Endodermal cell (in vitro differentiated cells): ENCODE measurements at regions not wholly inside any gene's neighbourhood (a gene's known extent, or its start where the extent isn't known, plus 50 kb on each side); places are given as distances from the start of the nearest gene placed in this dataset.

Experiments
- DNase-seq: peaks from one replicate; pipeline ENCODE4 v3.0.0-alpha.2; 2017
- H3K27ac ChIP-seq: 2 replicates; pipeline ENCODE4 v1.5.1; 2013; ENCODE audit warnings: mild to moderate bottlenecking, low read depth, low read length, moderate library complexity
- H3K27me3 ChIP-seq: 2 replicates; pipeline ENCODE4 v1.6.1; 2013; ENCODE audit warnings: mild to moderate bottlenecking, low read length, moderate library complexity; ENCODE audit not compliant: insufficient read depth, control insufficient read depth, poor library complexity, severe bottlenecking
- H3K36me3 ChIP-seq: 2 replicates; pipeline ENCODE4 v1.7.0; 2013; ENCODE audit warnings: mild to moderate bottlenecking, low read length, moderate library complexity; ENCODE audit not compliant: control insufficient read depth, insufficient read depth
- H3K4me1 ChIP-seq: one replicate; pipeline ENCODE4 v1.7.0; 2013; ENCODE audit warnings: low read length; ENCODE audit not compliant: control insufficient read depth, insufficient read depth
- H3K4me3 ChIP-seq: 2 replicates; pipeline ENCODE4 v1.5.1; 2013; ENCODE audit warnings: mild to moderate bottlenecking, low read length, moderate library complexity
- H3K9ac ChIP-seq: 2 replicates; pipeline ENCODE4 v1.6.1; 2013; ENCODE audit warnings: mild to moderate bottlenecking, low read length, moderate library complexity; ENCODE audit not compliant: poor library complexity, severe bottlenecking; ENCODE audit errors: extremely low read depth
- H3K9me3 ChIP-seq: 2 replicates; pipeline ENCODE4 v1.6.1; 2013; ENCODE audit warnings: mild to moderate bottlenecking, low read length, moderate library complexity; ENCODE audit not compliant: control insufficient read depth
- H3K27ac Mint-ChIP-seq: 2 replicates; pipeline ENCODE4 v1.8.0; 2020; ENCODE audit warnings: mixed read lengths
- H3K27me3 Mint-ChIP-seq: 2 replicates; pipeline ENCODE4 v1.8.0; 2021; ENCODE audit warnings: mild to moderate bottlenecking, mixed read lengths; ENCODE audit not compliant: insufficient read depth
- H3K36me3 Mint-ChIP-seq: 2 replicates; pipeline ENCODE4 v1.8.0; 2020; ENCODE audit warnings: low read depth, mixed read lengths
- H3K4me1 Mint-ChIP-seq: 2 replicates; pipeline ENCODE4 v1.8.0; 2020; ENCODE audit warnings: mixed read lengths
- H3K4me3 Mint-ChIP-seq: 2 replicates; pipeline ENCODE4 v1.8.0; 2020; ENCODE audit warnings: mild to moderate bottlenecking, moderate library complexity, mixed read lengths
- H3K9me3 Mint-ChIP-seq: 2 replicates; pipeline ENCODE4 v1.8.0; 2020; ENCODE audit warnings: mild to moderate bottlenecking, mixed read lengths
- WGBS, 2 experiments: methylation state at CpG; one replicate each; pipeline versions ENCODE4 v1.1.5 to v1.1.7; 2013; ENCODE audit warnings: missing lambda C conversion rate in 2 of 2, mixed read lengths in 1 of 2; ENCODE audit not compliant: insufficient coverage in 1 of 2, insufficient read length in 1 of 2; 5-methylcytosine and 5-hydroxymethylcytosine counted together
- TF ChIP-seq, protein P1 (sequence below): fragments of 200-600 bp; sonication (generic); conservative IDR thresholded peaks from 2 replicates; pipeline ENCODE4 v1.5.0; 2021; ENCODE audit warnings: antibody characterized with exemption, mild to moderate bottlenecking

- no peak overlapping the region for H3K27ac ChIP-seq
- Mint-ChIP-seq H3K4me3 (no peak overlapping the region), H3K27ac (no peak overlapping the region), H3K4me1 (peaks cover 27% of the 10 kb centered on the region), H3K9me3 (no peaks in the 10 kb centered on the region), H3K27me3 (peaks cover 5% of the 10 kb centered on the region), H3K36me3 (no peaks in the 10 kb centered on the region)
- H3K4me3 ChIP-seq: no peak overlapping the region
- TF ChIP-seq, protein P1, sequence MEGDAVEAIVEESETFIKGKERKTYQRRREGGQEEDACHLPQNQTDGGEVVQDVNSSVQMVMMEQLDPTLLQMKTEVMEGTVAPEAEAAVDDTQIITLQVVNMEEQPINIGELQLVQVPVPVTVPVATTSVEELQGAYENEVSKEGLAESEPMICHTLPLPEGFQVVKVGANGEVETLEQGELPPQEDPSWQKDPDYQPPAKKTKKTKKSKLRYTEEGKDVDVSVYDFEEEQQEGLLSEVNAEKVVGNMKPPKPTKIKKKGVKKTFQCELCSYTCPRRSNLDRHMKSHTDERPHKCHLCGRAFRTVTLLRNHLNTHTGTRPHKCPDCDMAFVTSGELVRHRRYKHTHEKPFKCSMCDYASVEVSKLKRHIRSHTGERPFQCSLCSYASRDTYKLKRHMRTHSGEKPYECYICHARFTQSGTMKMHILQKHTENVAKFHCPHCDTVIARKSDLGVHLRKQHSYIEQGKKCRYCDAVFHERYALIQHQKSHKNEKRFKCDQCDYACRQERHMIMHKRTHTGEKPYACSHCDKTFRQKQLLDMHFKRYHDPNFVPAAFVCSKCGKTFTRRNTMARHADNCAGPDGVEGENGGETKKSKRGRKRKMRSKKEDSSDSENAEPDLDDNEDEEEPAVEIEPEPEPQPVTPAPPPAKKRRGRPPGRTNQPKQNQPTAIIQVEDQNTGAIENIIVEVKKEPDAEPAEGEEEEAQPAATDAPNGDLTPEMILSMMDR: no peak
- DNase-seq: no peak
- H3K27me3 ChIP-seq: no peaks in the 10 kb centered on the region
- H3K4me1 ChIP-seq: peaks cover 3% of the 10 kb centered on the region
- H3K9ac ChIP-seq: no peak overlapping the region
- no peaks in the 10 kb centered on the region for H3K36me3 ChIP-seq
- H3K9me3 ChIP-seq: no peaks in the 10 kb centered on the region
Observed at GRCh38 chr4:79053754-79054153, 114.5 kb upstream of the PAQR3 start.

DNA sequence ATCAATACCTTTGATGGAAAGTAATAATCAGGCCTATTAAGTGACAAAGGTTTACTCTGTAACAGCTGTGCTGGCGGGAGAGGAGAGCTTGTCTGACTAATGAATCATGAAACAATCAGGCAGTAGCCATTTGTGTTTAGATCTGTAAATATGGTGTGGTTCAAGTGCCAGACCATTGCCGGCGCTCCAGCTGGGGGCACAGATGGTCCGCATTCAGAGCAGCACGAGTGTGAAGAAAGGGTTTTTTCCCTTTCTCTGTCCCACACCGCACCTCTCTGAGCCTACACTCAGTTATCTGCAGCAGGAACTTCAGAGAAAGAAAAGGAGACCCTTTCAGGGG is 111.3 kb upstream of the PAQR3 start:
- Mint-ChIP-seq H3K27ac (no peak overlapping the region), H3K27me3 (peaks cover 5% of the 10 kb centered on the region), H3K9me3 (no peaks in the 10 kb centered on the region), H3K4me3 (no peak overlapping the region), H3K4me1 (peaks cover 18% of the 10 kb centered on the region), H3K36me3 (no peaks in the 10 kb centered on the region)
- Histone ChIP-seq H3K4me1 (no peaks in the 10 kb centered on the region), H3K36me3 (no peaks in the 10 kb centered on the region), H3K9me3 (no peaks in the 10 kb centered on the region), H3K9ac (no peak overlapping the region), H3K27ac (peak overlapping the region; percentile 47), H3K4me3 (no peak overlapping the region), H3K27me3 (no peaks in the 10 kb centered on the region)
- peak; percentile 54 for DNase-seq
- TF ChIP-seq, protein P1: no peak
- WGBS, 2 experiments: 81 to 100% methylated on average over 1 to 6 of the region's 6 CpGs

- Mint-ChIP-seq H3K9me3 (no peaks in the 10 kb centered on the region), H3K4me3 (no peak overlapping the region), H3K4me1 (peaks cover 14% of the 10 kb centered on the region), H3K36me3 (no peaks in the 10 kb centered on the region), H3K27ac (no peak overlapping the region), H3K27me3 (peaks cover 5% of the 10 kb centered on the region)
- no peaks in the 10 kb centered on the region for H3K4me1 ChIP-seq
- no peak overlapping the region for H3K4me3 ChIP-seq
- H3K9ac ChIP-seq: no peak overlapping the region
- 95 to 97% methylated on average over 9 to 27 of the region's 27 CpGs for WGBS, 2 experiments
- H3K9me3 ChIP-seq: no peaks in the 10 kb centered on the region
- H3K36me3 ChIP-seq: no peaks in the 10 kb centered on the region
- no peak for DNase-seq
- TF ChIP-seq, protein P1: no peak
- H3K27ac ChIP-seq: no peak overlapping the region
- H3K27me3 ChIP-seq: no peaks in the 10 kb centered on the region
Observed at GRCh38 chr4:79049840-79050540, 110.8 kb upstream of the PAQR3 start.
